PC-3 (cell line): ENCODE measurements at regions not wholly inside any gene's neighbourhood (a gene's known extent, or its start where the extent isn't known, plus 50 kb on each side); places are given as distances from the start of the nearest gene placed in this dataset.

Source experiments
- ATAC-seq: fragments of 200-7000 bp; cut with Tn5 transposase; 2 replicates; pipeline ENCODE4 v1.9.1; 2020; ENCODE audit warnings: mild to moderate bottlenecking, moderate library complexity
- BruUV-seq: library from RNA; stranded (reverse); fragments of 400-500 nt; replicated peaks from 2 replicates; lab custom pipeline; 2021; lab: Mats Ljungman, UMichigan
- CTCF ChIA-PET: fragments of 300-600 bp; sonication (Branson Sonifier 250); formaldehyde crosslinking; loops from one replicate; lab custom pipeline; 2022; ENCODE audit warnings: antibody characterized with exemption; lab: Charles Lee
- POLR2A ChIA-PET: fragments of 300-600 bp; sonication (Branson Sonifier 250); formaldehyde crosslinking; loops from one replicate; lab custom pipeline; 2022; ENCODE audit warnings: antibody characterized with exemption; ENCODE audit not compliant: unreplicated experiment; lab: Charles Lee
- DNase-seq: peaks from one replicate; pipeline ENCODE4 v3.0.0-alpha.2; 2015
- H2AFZ ChIP-seq: fragments of 300-600 bp; sonication (generic); 2 replicates; pipeline ENCODE4 v1.6.0; 2016; ENCODE audit warnings: antibody characterized with exemption, low read length
- H3F3A ChIP-seq: fragments of 300-600 bp; sonication (generic); one replicate; pipeline ENCODE4 v1.6.0; 2017; ENCODE audit warnings: antibody characterized with exemption, low read length, control low read depth, mild to moderate bottlenecking; ENCODE audit not compliant: unreplicated experiment
- H3K27ac ChIP-seq: fragments of 300-600 bp; sonication (generic); 2 replicates; pipeline ENCODE4 v1.5.1; 2016; ENCODE audit warnings: mild to moderate bottlenecking, low read length
- H3K27me3 ChIP-seq: fragments of 300-600 bp; sonication (generic); 2 replicates; pipeline ENCODE4 v1.6.1; 2016; ENCODE audit warnings: low read length, mixed read lengths
- H3K36me3 ChIP-seq: fragments of 300-600 bp; sonication (generic); 2 replicates; pipeline ENCODE4 v1.6.1; 2016; ENCODE audit warnings: low read depth, mixed run types, low read length, mixed read lengths
- H3K4me1 ChIP-seq: fragments of 300-600 bp; sonication (generic); 2 replicates; pipeline ENCODE4 v1.5.1; 2016; ENCODE audit warnings: low read length; ENCODE audit not compliant: insufficient read depth
- H3K4me2 ChIP-seq: fragments of 300-600 bp; sonication (generic); 2 replicates; pipeline ENCODE4 v1.6.0; 2016; ENCODE audit warnings: low read length
- H3K4me3 ChIP-seq: fragments of 300-600 bp; sonication (generic); 2 replicates; pipeline ENCODE4 v1.5.1; 2016; ENCODE audit warnings: mild to moderate bottlenecking, low read length, mixed read lengths
- H3K79me2 ChIP-seq: fragments of 300-600 bp; sonication (generic); 2 replicates; pipeline ENCODE4 v1.6.1; 2017; ENCODE audit warnings: low read length, mixed read lengths
- H3K9ac ChIP-seq: fragments of 300-600 bp; sonication (generic); 2 replicates; pipeline ENCODE4 v1.6.0; 2016; ENCODE audit warnings: mild to moderate bottlenecking, low read length
- H3K9me2 ChIP-seq: fragments of 300-600 bp; sonication (generic); replicated peaks from 2 replicates; pipeline ENCODE4 v1.6.1; 2016; ENCODE audit warnings: mixed run types, low read length, mixed read lengths
- H3K9me3 ChIP-seq: fragments of 300-600 bp; sonication (generic); 2 replicates; pipeline ENCODE4 v1.6.1; 2016; ENCODE audit warnings: low read length, mixed read lengths
- H4K20me1 ChIP-seq: fragments of 300-600 bp; sonication (generic); 2 replicates; pipeline ENCODE4 v1.6.1; 2016; ENCODE audit warnings: low read length, mixed read lengths
- EZH2 ChIP-seq: fragments of 300-600 bp; sonication (generic); IDR thresholded peaks from one replicate; pipeline ENCODE4 v1.6.1; 2017; ENCODE audit warnings: antibody characterized with exemption, mild to moderate bottlenecking, low read length; ENCODE audit not compliant: unreplicated experiment
- EZH2phosphoT487 ChIP-seq: fragments of 300-600 bp; sonication (generic); IDR thresholded peaks from 2 replicates; pipeline ENCODE4 v1.6.1; 2018; ENCODE audit warnings: mild to moderate bottlenecking, antibody characterized with exemption, low read length, borderline replicate concordance
- intact Hi-C: fragments of 100-400 bp; cut with micrococcal nuclease; formaldehyde crosslinking; loops from 2 replicates; pipeline ENCODE4 v1.9.0; 2023
- TF ChIP-seq, protein P1 (sequence below): fragments of 300-600 bp; sonication (generic); conservative IDR thresholded peaks from 2 replicates; pipeline ENCODE4 v1.5.1; 2017; ENCODE audit warnings: antibody characterized with exemption, low read depth, mild to moderate bottlenecking, low read length

DNA sequence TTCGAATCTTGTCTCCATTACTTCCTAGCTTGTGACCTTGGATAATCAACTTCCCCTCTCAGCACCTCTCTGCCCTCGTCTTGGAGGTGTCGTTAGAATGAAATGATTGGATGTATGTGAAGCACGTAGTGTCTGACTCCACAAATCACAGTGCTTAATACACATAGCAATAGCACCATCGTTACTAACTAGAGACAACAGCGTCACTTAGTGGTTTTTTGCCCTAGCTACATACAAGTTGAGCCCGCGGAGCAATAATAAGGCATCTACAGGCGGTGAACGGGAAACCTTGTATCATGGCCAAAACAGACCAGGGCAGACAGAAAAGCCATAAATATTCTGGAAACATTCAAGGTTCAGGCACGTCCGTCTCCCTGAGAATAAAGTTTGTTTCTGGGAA, 154.9 kb downstream of the ASCL4 start:
- Histone ChIP-seq H4K20me1 (no peaks in the 10 kb centered on the region), H3K9me2 (no peaks in the 10 kb centered on the region), H3K36me3 (no peaks in the 10 kb centered on the region), H3F3A (no peaks in the 10 kb centered on the region), H3K4me1 (no peaks in the 10 kb centered on the region), H3K27ac (no peak overlapping the region), H3K9ac (no peak overlapping the region), H3K79me2 (no peaks in the 10 kb centered on the region), H3K9me3 (no peaks in the 10 kb centered on the region), H3K4me3 (no peak overlapping the region), H2AFZ (no peak overlapping the region), H3K27me3 (peaks cover 66% of the 10 kb centered on the region), H3K4me2 (no peak overlapping the region)
- ATAC-seq, result peak; percentile 97
- peak; percentile 75 for DNase-seq
- no TSS peak for BruUV-seq
- TF ChIP-seq, protein P1, sequence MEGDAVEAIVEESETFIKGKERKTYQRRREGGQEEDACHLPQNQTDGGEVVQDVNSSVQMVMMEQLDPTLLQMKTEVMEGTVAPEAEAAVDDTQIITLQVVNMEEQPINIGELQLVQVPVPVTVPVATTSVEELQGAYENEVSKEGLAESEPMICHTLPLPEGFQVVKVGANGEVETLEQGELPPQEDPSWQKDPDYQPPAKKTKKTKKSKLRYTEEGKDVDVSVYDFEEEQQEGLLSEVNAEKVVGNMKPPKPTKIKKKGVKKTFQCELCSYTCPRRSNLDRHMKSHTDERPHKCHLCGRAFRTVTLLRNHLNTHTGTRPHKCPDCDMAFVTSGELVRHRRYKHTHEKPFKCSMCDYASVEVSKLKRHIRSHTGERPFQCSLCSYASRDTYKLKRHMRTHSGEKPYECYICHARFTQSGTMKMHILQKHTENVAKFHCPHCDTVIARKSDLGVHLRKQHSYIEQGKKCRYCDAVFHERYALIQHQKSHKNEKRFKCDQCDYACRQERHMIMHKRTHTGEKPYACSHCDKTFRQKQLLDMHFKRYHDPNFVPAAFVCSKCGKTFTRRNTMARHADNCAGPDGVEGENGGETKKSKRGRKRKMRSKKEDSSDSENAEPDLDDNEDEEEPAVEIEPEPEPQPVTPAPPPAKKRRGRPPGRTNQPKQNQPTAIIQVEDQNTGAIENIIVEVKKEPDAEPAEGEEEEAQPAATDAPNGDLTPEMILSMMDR, result peak; percentile 84
- no peak for TF ChIP-seq EZH2phosphoT487
- TF ChIP-seq EZH2, result no peak
- ChIA-PET POLR2A (interaction anchor here (0.6 kb wide), 1 partner anchor 253 kb away, joined by 5 read pairs; no protein-coding TSS in a partner anchor), CTCF (no interaction called here)
- intact Hi-C loops, result loop anchor here (1.0 kb wide), 1 partner anchor 253 kb away; no protein-coding TSS in a partner anchor

DNA sequence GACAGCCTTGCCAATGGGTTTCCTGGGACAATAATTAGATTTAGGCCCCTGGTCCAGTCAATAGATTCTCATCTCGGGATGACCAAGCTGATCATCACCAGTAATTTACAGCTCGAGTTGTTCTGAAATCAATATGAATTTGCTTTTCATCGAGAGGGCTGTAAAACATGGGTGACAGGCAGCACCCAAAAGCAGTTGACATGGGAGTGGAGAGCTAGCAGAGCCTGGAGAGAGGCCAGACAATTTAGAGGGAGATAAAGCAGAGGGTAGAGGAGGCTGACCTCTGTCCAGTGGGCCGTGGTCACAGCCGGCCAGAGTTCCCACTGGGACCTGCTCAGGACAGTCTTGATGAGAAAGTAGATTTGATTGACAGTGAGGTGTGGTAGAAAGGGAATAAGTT, 157.3 kb downstream of the ASCL4 start:
- H3K9me2 ChIP-seq, result no peaks in the 10 kb centered on the region
- H4K20me1 ChIP-seq, result no peaks in the 10 kb centered on the region
- H3F3A ChIP-seq, result no peaks in the 10 kb centered on the region
- peaks cover 48% of the 10 kb centered on the region for H3K27me3 ChIP-seq
- H3K79me2 ChIP-seq, result no peaks in the 10 kb centered on the region
- no peak for ATAC-seq
- ChIA-PET CTCF (no interaction called here), POLR2A (no interaction called here)
- intact Hi-C loops, result no loop called here
- no peak overlapping the region for H3K4me3 ChIP-seq
- H3K27ac ChIP-seq, result no peak overlapping the region
- no peak for DNase-seq
- BruUV-seq, result no TSS peak
- H3K4me2 ChIP-seq, result no peak overlapping the region
- no peak overlapping the region for H2AFZ ChIP-seq
- H3K9me3 ChIP-seq, result no peaks in the 10 kb centered on the region
- no peak overlapping the region for H3K9ac ChIP-seq
- no peak for TF ChIP-seq EZH2
- TF ChIP-seq, protein P1, result no peak
- TF ChIP-seq EZH2phosphoT487, result no peak
- H3K36me3 ChIP-seq, result no peaks in the 10 kb centered on the region
- H3K4me1 ChIP-seq, result no peaks in the 10 kb centered on the region

DNA sequence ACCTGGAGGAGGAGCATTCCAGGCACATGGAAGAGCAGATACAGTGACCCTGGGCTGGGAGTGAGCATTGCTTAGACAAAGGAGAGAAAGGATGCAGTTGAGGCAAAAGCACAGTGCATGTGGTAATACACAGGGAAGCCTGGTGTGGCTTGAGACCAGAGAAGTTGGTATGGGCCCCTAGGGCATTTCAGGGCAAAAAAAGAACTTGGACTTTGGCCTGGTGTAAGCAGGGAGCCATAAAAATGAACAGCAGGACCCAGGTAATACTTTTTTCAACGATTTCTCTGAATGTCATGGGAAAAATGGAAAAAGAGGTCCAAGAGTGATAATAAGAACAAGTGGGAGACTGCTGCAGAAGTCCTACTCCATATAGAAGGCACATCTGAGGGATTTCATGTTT, 163.9 kb downstream of the ASCL4 start:
- no TSS peak for BruUV-seq
- Histone ChIP-seq H3K9me3 (no peaks in the 10 kb centered on the region), H3K79me2 (no peaks in the 10 kb centered on the region), H3K4me2 (no peak overlapping the region), H3K9me2 (no peaks in the 10 kb centered on the region), H2AFZ (no peak overlapping the region), H3K9ac (no peak overlapping the region), H3K4me3 (no peak overlapping the region), H3K27ac (no peak overlapping the region), H3K4me1 (no peaks in the 10 kb centered on the region), H3K36me3 (no peaks in the 10 kb centered on the region), H4K20me1 (no peaks in the 10 kb centered on the region), H3K27me3 (peaks cover 40% of the 10 kb centered on the region), H3F3A (no peaks in the 10 kb centered on the region)
- CTCF ChIA-PET, result no interaction called here
- TF ChIP-seq, protein P1, result no peak
- TF ChIP-seq EZH2phosphoT487 (no peak), EZH2 (no peak)
- no peak for DNase-seq
- POLR2A ChIA-PET, result no interaction called here
- ATAC-seq, result no peak
- intact Hi-C loops, result no loop called here
